Tibial nerve (tissue), 4 donors: ENCODE measurements at regions not wholly inside any gene's neighbourhood (a gene's known extent, or its start where the extent isn't known, plus 50 kb on each side); places are given as distances from the start of the nearest gene placed in this dataset.
"Not testable (repeated sequence)": the region's sequence is repeated elsewhere in the genome, so short reads cannot be mapped to it uniquely, and the experiment has no call there.

Source experiments
- EP300 ChIP-seq, 2 donors: sonication (generic); formaldehyde crosslinking; IDR thresholded peaks; one replicate each; pipeline ENCODE4 v1.6.1; 2017; ENCODE audit warnings: antibody characterized with exemption in 2 of 2, mild to moderate bottlenecking in 1 of 2
- POLR2A ChIP-seq, 2 donors: fragments of 450-650 bp; IDR thresholded peaks; one replicate each; pipeline ENCODE4 v1.6.1; 2017; ENCODE audit warnings: antibody characterized with exemption in 2 of 2, mild to moderate bottlenecking in 2 of 2, moderate library complexity in 2 of 2
- TF ChIP-seq, protein P1 (sequence below), 5 experiments: fragments of 200-600 bp in 3 of 5; fragments of 450-650 bp in 2 of 5; sonication (generic) in 3 of 5; IDR thresholded peaks; one replicate each; pipeline ENCODE4 v1.5.1; 2016 to 2019; ENCODE audit warnings: antibody characterized with exemption in 5 of 5, mild to moderate bottlenecking in 3 of 5, moderate library complexity in 2 of 5

DNA sequence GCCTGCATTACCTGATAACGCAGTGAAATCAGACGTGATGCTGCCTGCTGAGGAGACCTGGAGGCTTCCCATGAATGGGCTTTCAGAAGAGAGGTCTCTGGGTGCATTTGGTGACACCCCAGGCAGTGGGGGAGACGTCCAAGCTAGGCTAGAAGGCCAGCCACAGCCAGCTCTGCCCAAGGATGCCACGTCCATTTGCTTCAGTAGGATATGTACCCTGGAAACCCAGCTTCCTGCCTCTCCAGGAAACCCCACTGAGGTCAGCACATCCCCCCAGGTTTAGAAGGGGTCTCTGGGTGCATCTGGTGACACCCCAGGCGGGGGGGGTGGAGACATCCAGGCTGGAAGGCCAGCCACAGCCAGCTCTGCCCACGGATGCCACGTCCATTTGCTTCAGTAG is 2844.6 kb downstream of the RPIA start:
- not testable (repeated sequence) for TF ChIP-seq POLR2A, EP300 (IDR thresholded peaks at IDR 0.05)
- TF ChIP-seq, protein P1, sequence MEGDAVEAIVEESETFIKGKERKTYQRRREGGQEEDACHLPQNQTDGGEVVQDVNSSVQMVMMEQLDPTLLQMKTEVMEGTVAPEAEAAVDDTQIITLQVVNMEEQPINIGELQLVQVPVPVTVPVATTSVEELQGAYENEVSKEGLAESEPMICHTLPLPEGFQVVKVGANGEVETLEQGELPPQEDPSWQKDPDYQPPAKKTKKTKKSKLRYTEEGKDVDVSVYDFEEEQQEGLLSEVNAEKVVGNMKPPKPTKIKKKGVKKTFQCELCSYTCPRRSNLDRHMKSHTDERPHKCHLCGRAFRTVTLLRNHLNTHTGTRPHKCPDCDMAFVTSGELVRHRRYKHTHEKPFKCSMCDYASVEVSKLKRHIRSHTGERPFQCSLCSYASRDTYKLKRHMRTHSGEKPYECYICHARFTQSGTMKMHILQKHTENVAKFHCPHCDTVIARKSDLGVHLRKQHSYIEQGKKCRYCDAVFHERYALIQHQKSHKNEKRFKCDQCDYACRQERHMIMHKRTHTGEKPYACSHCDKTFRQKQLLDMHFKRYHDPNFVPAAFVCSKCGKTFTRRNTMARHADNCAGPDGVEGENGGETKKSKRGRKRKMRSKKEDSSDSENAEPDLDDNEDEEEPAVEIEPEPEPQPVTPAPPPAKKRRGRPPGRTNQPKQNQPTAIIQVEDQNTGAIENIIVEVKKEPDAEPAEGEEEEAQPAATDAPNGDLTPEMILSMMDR (IDR thresholded peaks at IDR 0.05), result not testable (repeated sequence)
